Loucy (cell line): ENCODE measurements at regions not wholly inside any gene's neighbourhood (a gene's known extent, or its start where the extent isn't known, plus 50 kb on each side); places are given as distances from the start of the nearest gene placed in this dataset.

ENCODE experiments used
- H2AFZ ChIP-seq: fragments of 200-600 bp; sonication (generic); 2 replicates; pipeline ENCODE4 v1.6.0; 2016; ENCODE audit warnings: antibody characterized with exemption, mild to moderate bottlenecking, low read length, moderate library complexity
- H3F3A ChIP-seq: fragments of 200-600 bp; 2 replicates; pipeline ENCODE4 v1.6.0; 2016; ENCODE audit warnings: antibody characterized with exemption, low read depth, mild to moderate bottlenecking
- H3K27me3 ChIP-seq: fragments of 200-600 bp; sonication (generic); 2 replicates; pipeline ENCODE4 v1.6.1; 2014; ENCODE audit warnings: low read length, mild to moderate bottlenecking; ENCODE audit not compliant: insufficient read depth, poor library complexity, severe bottlenecking
- H3K36me3 ChIP-seq: fragments of 200-600 bp; sonication (generic); 2 replicates; pipeline ENCODE4 v1.6.1; 2016; ENCODE audit warnings: low read length; ENCODE audit not compliant: insufficient read depth
- H3K4me1 ChIP-seq: fragments of 200-600 bp; sonication (generic); 2 replicates; pipeline ENCODE4 v1.5.1; 2014; ENCODE audit warnings: low read length, mild to moderate bottlenecking; ENCODE audit not compliant: insufficient read depth, poor library complexity, severe bottlenecking
- H3K4me2 ChIP-seq: fragments of 200-600 bp; sonication (generic); 2 replicates; pipeline ENCODE4 v1.6.0; 2014; ENCODE audit warnings: antibody characterized with exemption, low read length, low read depth, mild to moderate bottlenecking; ENCODE audit not compliant: poor library complexity, severe bottlenecking
- H3K4me3 ChIP-seq: fragments of 200-600 bp; sonication (generic); 2 replicates; pipeline ENCODE4 v1.5.1; 2014; ENCODE audit warnings: low read length, mild to moderate bottlenecking, mixed read lengths; ENCODE audit not compliant: poor library complexity, severe bottlenecking
- H3K79me2 ChIP-seq: fragments of 200-600 bp; sonication (generic); 2 replicates; pipeline ENCODE4 v1.6.1; 2014; ENCODE audit warnings: low read length; ENCODE audit not compliant: insufficient read depth
- H3K9ac ChIP-seq: fragments of 200-600 bp; sonication (generic); 2 replicates; pipeline ENCODE4 v1.6.0; 2014; ENCODE audit warnings: mild to moderate bottlenecking, low read depth, low read length, moderate library complexity; ENCODE audit not compliant: poor library complexity, severe bottlenecking
- H3K9me2 ChIP-seq: fragments of 200-600 bp; sonication (generic); replicated peaks from 2 replicates; pipeline ENCODE4 v1.6.1; 2016; ENCODE audit warnings: low read depth, low read length, mixed read lengths
- H3K9me3 ChIP-seq: fragments of 200-600 bp; sonication (generic); 2 replicates; pipeline ENCODE4 v1.6.1; 2014; ENCODE audit warnings: mild to moderate bottlenecking, antibody characterized with exemption, low read length, low read depth; ENCODE audit not compliant: insufficient read depth
- H4K20me1 ChIP-seq: fragments of 200-600 bp; sonication (generic); 2 replicates; pipeline ENCODE4 v1.6.0; 2014; ENCODE audit warnings: antibody characterized with exemption, low read length, mild to moderate bottlenecking; ENCODE audit not compliant: insufficient read depth, poor library complexity, severe bottlenecking
- EZH2phosphoT487 ChIP-seq: fragments of 200-600 bp; IDR thresholded peaks from 2 replicates; pipeline ENCODE4 v1.6.1; 2018; ENCODE audit warnings: antibody characterized with exemption, mild to moderate bottlenecking, moderate library complexity, borderline replicate concordance
- TF ChIP-seq, protein P1 (sequence below): fragments of 200-600 bp; sonication (generic); conservative IDR thresholded peaks from 2 replicates; pipeline ENCODE4 v1.5.1; 2014; ENCODE audit warnings: mild to moderate bottlenecking, antibody characterized with exemption, low read length

DNA sequence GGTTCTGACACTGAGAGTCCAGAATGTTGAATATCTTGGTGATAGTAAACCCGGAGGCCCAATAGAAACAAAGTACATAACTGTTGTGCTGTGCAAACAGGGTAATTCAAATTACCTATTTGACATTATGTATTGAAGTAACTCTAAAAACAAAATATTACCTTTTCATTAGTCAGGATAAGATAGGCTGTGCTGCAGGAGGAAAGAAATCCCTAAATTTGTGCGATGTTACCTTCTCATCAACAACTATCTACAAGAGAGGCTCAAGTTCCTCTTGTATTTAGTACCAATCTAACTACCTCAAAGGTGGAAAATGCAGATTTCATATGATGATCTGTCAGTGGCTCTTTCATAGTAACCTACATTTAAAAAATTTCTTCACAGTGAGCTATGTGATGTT is 367.2 kb downstream of the ZFHX3 start:
- Histone ChIP-seq H3F3A (no peaks in the 10 kb centered on the region), H3K27me3 (no peaks in the 10 kb centered on the region), H3K4me1 (no peaks in the 10 kb centered on the region), H3K9me3 (no peaks in the 10 kb centered on the region), H3K36me3 (no peaks in the 10 kb centered on the region), H2AFZ (no peak overlapping the region), H3K4me2 (no peak overlapping the region), H4K20me1 (no peaks in the 10 kb centered on the region), H3K79me2 (no peaks in the 10 kb centered on the region), H3K4me3 (no peak overlapping the region), H3K9ac (no peak overlapping the region), H3K9me2 (no peaks in the 10 kb centered on the region)
- no peak for TF ChIP-seq EZH2phosphoT487
- TF ChIP-seq, protein P1, sequence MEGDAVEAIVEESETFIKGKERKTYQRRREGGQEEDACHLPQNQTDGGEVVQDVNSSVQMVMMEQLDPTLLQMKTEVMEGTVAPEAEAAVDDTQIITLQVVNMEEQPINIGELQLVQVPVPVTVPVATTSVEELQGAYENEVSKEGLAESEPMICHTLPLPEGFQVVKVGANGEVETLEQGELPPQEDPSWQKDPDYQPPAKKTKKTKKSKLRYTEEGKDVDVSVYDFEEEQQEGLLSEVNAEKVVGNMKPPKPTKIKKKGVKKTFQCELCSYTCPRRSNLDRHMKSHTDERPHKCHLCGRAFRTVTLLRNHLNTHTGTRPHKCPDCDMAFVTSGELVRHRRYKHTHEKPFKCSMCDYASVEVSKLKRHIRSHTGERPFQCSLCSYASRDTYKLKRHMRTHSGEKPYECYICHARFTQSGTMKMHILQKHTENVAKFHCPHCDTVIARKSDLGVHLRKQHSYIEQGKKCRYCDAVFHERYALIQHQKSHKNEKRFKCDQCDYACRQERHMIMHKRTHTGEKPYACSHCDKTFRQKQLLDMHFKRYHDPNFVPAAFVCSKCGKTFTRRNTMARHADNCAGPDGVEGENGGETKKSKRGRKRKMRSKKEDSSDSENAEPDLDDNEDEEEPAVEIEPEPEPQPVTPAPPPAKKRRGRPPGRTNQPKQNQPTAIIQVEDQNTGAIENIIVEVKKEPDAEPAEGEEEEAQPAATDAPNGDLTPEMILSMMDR, result no peak

DNA sequence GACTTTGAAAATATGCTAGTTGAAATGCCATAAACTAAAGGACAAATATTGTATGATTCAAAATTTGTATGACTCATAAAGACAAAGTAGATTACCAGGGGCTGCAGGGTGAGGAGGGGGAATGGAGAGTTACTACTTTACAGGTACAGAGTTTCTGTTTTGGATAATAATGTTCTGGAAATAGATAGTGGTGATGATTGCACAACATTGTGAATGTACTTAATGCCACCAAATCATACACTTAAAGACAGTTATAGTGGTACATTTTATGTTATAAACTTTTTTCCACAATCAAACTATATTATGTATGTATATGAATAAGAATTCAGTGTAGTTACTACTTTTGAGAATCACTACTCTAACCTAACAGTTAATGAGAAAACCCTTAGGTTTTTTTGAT is 368.1 kb downstream of the ZFHX3 start:
- Histone ChIP-seq H2AFZ (no peak overlapping the region), H3F3A (no peaks in the 10 kb centered on the region), H3K9me2 (no peaks in the 10 kb centered on the region), H3K4me2 (no peak overlapping the region), H3K79me2 (no peaks in the 10 kb centered on the region), H4K20me1 (no peaks in the 10 kb centered on the region), H3K9ac (no peak overlapping the region), H3K9me3 (no peaks in the 10 kb centered on the region), H3K27me3 (no peaks in the 10 kb centered on the region), H3K4me3 (no peak overlapping the region), H3K4me1 (no peaks in the 10 kb centered on the region), H3K36me3 (no peaks in the 10 kb centered on the region)
- TF ChIP-seq, protein P1, result no peak
- TF ChIP-seq EZH2phosphoT487, result no peak

GRCh38 chr16:72677662-72678447 is 370.1 kb downstream of the ZFHX3 start:
- Histone ChIP-seq H3K79me2 (no peaks in the 10 kb centered on the region), H2AFZ (no peak overlapping the region), H3K36me3 (no peaks in the 10 kb centered on the region), H3K4me3 (no peak overlapping the region), H3K9me3 (peaks cover 8% of the 10 kb centered on the region; the same call in 1 of the 2 replicates), H3F3A (no peaks in the 10 kb centered on the region), H3K27me3 (no peaks in the 10 kb centered on the region), H3K4me2 (no peak overlapping the region), H3K9ac (no peak overlapping the region), H3K4me1 (no peaks in the 10 kb centered on the region), H3K9me2 (no peaks in the 10 kb centered on the region), H4K20me1 (no peaks in the 10 kb centered on the region)
- TF ChIP-seq EZH2phosphoT487, result no peak
- TF ChIP-seq, protein P1, result no peak
